Neural cell (in vitro differentiated cells): ENCODE measurements at regions not wholly inside any gene's neighbourhood (a gene's known extent, or its start where the extent isn't known, plus 50 kb on each side); places are given as distances from the start of the nearest gene placed in this dataset.

Source experiments
- H2AFZ ChIP-seq: fragments of 200-600, 300-800 bp; sonication (generic), shearing (Covaris generic); 2 replicates; pipeline ENCODE4 v1.6.0; 2014; ENCODE audit warnings: low read depth, mild to moderate bottlenecking, antibody characterized with exemption, low read length, moderate library complexity
- H3F3A ChIP-seq: fragments of 200-600 bp; shearing (Covaris generic); 2 replicates; pipeline ENCODE4 v1.6.1; 2016; ENCODE audit warnings: mild to moderate bottlenecking, moderate library complexity, mixed read lengths, antibody characterized with exemption, low read length; ENCODE audit not compliant: insufficient read depth, poor library complexity, severe bottlenecking
- H3K27ac ChIP-seq: fragments of 200-600, 300-800 bp; sonication (generic), shearing (Covaris generic); 2 replicates; pipeline ENCODE4 v1.5.1; 2014; ENCODE audit warnings: mild to moderate bottlenecking, low read length, moderate library complexity
- H3K27me3 ChIP-seq: fragments of 300-800, 200-600 bp; sonication (generic), shearing (Covaris generic); 2 replicates; pipeline ENCODE4 v1.6.0; 2014; ENCODE audit warnings: mild to moderate bottlenecking, low read depth, low read length, moderate library complexity; ENCODE audit not compliant: insufficient read depth
- H3K36me3 ChIP-seq: fragments of 300-800, 200-600 bp; sonication (generic), shearing (Covaris generic); 2 replicates; pipeline ENCODE4 v1.5.1; 2014; ENCODE audit warnings: mild to moderate bottlenecking, antibody characterized with exemption, low read length, moderate library complexity; ENCODE audit not compliant: insufficient read depth
- H3K4me2 ChIP-seq: fragments of 300-800, 200-600 bp; sonication (generic), shearing (Covaris generic); 2 replicates; pipeline ENCODE4 v1.6.0; 2014; ENCODE audit warnings: mild to moderate bottlenecking, low read length
- H3K4me3 ChIP-seq: fragments of 300-800, 200-600 bp; sonication (generic), shearing (Covaris generic); 2 replicates; pipeline ENCODE4 v1.5.1; 2014; ENCODE audit warnings: mild to moderate bottlenecking, low read length, moderate library complexity
- H3K79me2 ChIP-seq: fragments of 200-600 bp; shearing (Covaris generic); replicated peaks from 2 replicates; pipeline ENCODE4 v1.6.0; 2014; ENCODE audit warnings: mild to moderate bottlenecking, low read length, moderate library complexity; ENCODE audit not compliant: insufficient read depth
- H3K9ac ChIP-seq: fragments of 300-800, 200-600 bp; sonication (generic), shearing (Covaris generic); 2 replicates; pipeline ENCODE4 v1.6.1; 2016; ENCODE audit warnings: mild to moderate bottlenecking, low read length, mixed read lengths
- H3K9me2 ChIP-seq: fragments of 200-600 bp; shearing (Covaris generic); 2 replicates; pipeline ENCODE4 v1.6.1; 2016; ENCODE audit warnings: mild to moderate bottlenecking, low read length, mixed read lengths; ENCODE audit not compliant: insufficient read depth
- H3K9me3 ChIP-seq: fragments of 200-600, 300-800 bp; sonication (generic), shearing (Covaris generic); 2 replicates; pipeline ENCODE4 v1.6.1; 2016; ENCODE audit warnings: mild to moderate bottlenecking, mixed run types, low read length, moderate library complexity, mixed read lengths
- H4K20me1 ChIP-seq: fragments of 200-600 bp; shearing (Covaris generic); 2 replicates; pipeline ENCODE4 v1.6.1; 2016; ENCODE audit warnings: mild to moderate bottlenecking, mixed run types; ENCODE audit not compliant: insufficient read depth
- EP300 ChIP-seq: fragments of 450-650 bp; conservative IDR thresholded peaks from 2 replicates; pipeline ENCODE4 v1.6.1; 2014; ENCODE audit warnings: antibody characterized with exemption, mild to moderate bottlenecking, moderate library complexity; ENCODE audit not compliant: poor library complexity, severe bottlenecking
- EZH2 ChIP-seq: fragments of 200-600, 300-800 bp; shearing (Covaris generic), sonication (generic); IDR thresholded peaks from 2 replicates; pipeline ENCODE4 v1.6.1; 2014; ENCODE audit warnings: antibody characterized with exemption, low read length, borderline replicate concordance, mild to moderate bottlenecking; ENCODE audit not compliant: insufficient read depth, poor library complexity, severe bottlenecking
- MXI1 ChIP-seq: fragments of 450-650 bp; conservative IDR thresholded peaks from 2 replicates; pipeline ENCODE4 v1.6.1; 2014; ENCODE audit warnings: antibody characterized with exemption, mild to moderate bottlenecking; ENCODE audit not compliant: poor library complexity, severe bottlenecking
- RAD21 ChIP-seq: fragments of 450-650 bp; conservative IDR thresholded peaks from 2 replicates; pipeline ENCODE4 v1.6.1; 2014; ENCODE audit warnings: antibody characterized with exemption, mild to moderate bottlenecking, moderate library complexity
- SMC3 ChIP-seq: fragments of 450-650 bp; conservative IDR thresholded peaks from 2 replicates; pipeline ENCODE4 v1.6.1; 2014; ENCODE audit warnings: antibody characterized with exemption, mild to moderate bottlenecking, moderate library complexity; ENCODE audit not compliant: poor library complexity
- TAF1 ChIP-seq: IDR thresholded peaks from 2 replicates; pipeline ENCODE4 v1.6.1; 2012; ENCODE audit warnings: low read depth
- TF ChIP-seq, protein P1 (sequence below): fragments of 450-650 bp; IDR thresholded peaks from 2 replicates; pipeline ENCODE4 v1.5.1; 2014; ENCODE audit warnings: antibody characterized with exemption, mild to moderate bottlenecking, moderate library complexity; ENCODE audit not compliant: poor library complexity, severe bottlenecking
- TF ChIP-seq, protein P2 (sequence below): IDR thresholded peaks from 2 replicates; pipeline ENCODE4 v1.6.1; 2012; ENCODE audit warnings: borderline replicate concordance

DNA sequence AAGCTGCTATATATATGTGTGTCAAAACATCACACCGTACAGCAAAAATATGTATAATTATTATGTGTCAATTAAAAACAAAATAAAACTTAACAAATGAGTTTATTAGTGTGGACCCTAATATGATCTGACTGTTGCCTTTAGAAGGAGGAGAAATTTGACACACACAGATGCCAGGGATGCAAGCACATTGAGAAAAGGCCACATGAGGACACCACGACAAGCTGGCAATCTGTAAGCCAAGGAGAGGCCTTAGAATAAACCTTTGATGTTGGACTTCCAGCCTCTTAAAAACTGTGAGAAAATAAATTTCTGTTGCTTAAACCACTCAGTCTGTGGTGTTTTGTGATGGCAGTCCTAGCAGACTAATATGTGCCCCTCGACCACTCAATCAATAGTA is 214.7 kb downstream of the KCNS3 start:
- no peaks in the 10 kb centered on the region for H3F3A ChIP-seq
- no peak for TF ChIP-seq SMC3
- TF ChIP-seq, protein P1, sequence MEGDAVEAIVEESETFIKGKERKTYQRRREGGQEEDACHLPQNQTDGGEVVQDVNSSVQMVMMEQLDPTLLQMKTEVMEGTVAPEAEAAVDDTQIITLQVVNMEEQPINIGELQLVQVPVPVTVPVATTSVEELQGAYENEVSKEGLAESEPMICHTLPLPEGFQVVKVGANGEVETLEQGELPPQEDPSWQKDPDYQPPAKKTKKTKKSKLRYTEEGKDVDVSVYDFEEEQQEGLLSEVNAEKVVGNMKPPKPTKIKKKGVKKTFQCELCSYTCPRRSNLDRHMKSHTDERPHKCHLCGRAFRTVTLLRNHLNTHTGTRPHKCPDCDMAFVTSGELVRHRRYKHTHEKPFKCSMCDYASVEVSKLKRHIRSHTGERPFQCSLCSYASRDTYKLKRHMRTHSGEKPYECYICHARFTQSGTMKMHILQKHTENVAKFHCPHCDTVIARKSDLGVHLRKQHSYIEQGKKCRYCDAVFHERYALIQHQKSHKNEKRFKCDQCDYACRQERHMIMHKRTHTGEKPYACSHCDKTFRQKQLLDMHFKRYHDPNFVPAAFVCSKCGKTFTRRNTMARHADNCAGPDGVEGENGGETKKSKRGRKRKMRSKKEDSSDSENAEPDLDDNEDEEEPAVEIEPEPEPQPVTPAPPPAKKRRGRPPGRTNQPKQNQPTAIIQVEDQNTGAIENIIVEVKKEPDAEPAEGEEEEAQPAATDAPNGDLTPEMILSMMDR: no peak
- TF ChIP-seq RAD21: no peak
- no peak for TF ChIP-seq EZH2
- no peak for TF ChIP-seq TAF1
- TF ChIP-seq MXI1: no peak
- TF ChIP-seq, protein P2, sequence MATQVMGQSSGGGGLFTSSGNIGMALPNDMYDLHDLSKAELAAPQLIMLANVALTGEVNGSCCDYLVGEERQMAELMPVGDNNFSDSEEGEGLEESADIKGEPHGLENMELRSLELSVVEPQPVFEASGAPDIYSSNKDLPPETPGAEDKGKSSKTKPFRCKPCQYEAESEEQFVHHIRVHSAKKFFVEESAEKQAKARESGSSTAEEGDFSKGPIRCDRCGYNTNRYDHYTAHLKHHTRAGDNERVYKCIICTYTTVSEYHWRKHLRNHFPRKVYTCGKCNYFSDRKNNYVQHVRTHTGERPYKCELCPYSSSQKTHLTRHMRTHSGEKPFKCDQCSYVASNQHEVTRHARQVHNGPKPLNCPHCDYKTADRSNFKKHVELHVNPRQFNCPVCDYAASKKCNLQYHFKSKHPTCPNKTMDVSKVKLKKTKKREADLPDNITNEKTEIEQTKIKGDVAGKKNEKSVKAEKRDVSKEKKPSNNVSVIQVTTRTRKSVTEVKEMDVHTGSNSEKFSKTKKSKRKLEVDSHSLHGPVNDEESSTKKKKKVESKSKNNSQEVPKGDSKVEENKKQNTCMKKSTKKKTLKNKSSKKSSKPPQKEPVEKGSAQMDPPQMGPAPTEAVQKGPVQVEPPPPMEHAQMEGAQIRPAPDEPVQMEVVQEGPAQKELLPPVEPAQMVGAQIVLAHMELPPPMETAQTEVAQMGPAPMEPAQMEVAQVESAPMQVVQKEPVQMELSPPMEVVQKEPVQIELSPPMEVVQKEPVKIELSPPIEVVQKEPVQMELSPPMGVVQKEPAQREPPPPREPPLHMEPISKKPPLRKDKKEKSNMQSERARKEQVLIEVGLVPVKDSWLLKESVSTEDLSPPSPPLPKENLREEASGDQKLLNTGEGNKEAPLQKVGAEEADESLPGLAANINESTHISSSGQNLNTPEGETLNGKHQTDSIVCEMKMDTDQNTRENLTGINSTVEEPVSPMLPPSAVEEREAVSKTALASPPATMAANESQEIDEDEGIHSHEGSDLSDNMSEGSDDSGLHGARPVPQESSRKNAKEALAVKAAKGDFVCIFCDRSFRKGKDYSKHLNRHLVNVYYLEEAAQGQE: no peak
- no peak for TF ChIP-seq EP300
- H3K27me3 ChIP-seq: no peaks in the 10 kb centered on the region
- no peaks in the 10 kb centered on the region for H3K36me3 ChIP-seq
- no peaks in the 10 kb centered on the region for H4K20me1 ChIP-seq
- no peak overlapping the region for H3K27ac ChIP-seq
- no peaks in the 10 kb centered on the region for H3K79me2 ChIP-seq
- H3K9me2 ChIP-seq: no peaks in the 10 kb centered on the region
- no peak overlapping the region for H2AFZ ChIP-seq
- H3K4me2 ChIP-seq: no peak overlapping the region
- no peak overlapping the region for H3K9ac ChIP-seq
- no peaks in the 10 kb centered on the region for H3K9me3 ChIP-seq
- no peak overlapping the region for H3K4me3 ChIP-seq

DNA sequence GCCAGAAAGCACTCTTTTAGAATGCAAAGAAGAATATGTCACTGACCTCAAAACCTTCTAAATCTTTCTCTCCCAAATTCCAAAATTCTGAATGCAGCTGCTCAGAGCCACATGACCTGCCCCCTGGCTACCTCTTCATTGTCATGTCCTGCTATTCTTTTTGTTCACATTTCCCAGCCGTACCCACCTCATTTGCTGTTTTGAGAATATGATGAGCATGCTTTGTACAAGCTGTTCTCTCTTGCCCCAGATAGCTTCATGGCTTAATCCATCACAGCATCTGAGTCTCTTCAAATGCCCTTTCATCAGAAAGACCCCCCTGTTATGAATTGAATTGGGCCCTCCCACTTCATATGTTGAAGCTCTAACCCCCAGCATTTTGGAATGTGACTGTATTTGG is 214.3 kb downstream of the KCNS3 start:
- H3K9ac ChIP-seq: no peak overlapping the region
- H3K27me3 ChIP-seq: no peaks in the 10 kb centered on the region
- TF ChIP-seq, protein P1: no peak
- TF ChIP-seq TAF1 (no peak), MXI1 (no peak), SMC3 (no peak)

More for the DNA sequence above, 214.3 kb downstream of the KCNS3 start:
- Histone ChIP-seq H3K4me3 (no peak overlapping the region), H3K79me2 (no peaks in the 10 kb centered on the region), H2AFZ (no peak overlapping the region), H3K36me3 (no peaks in the 10 kb centered on the region), H3K9me2 (no peaks in the 10 kb centered on the region), H3K4me2 (no peak overlapping the region), H3K9me3 (no peaks in the 10 kb centered on the region), H3K27ac (no peak overlapping the region), H3F3A (no peaks in the 10 kb centered on the region), H4K20me1 (no peaks in the 10 kb centered on the region)
